HCT116 (cell line): ENCODE measurements at regions not wholly inside any gene's neighbourhood (a gene's known extent, or its start where the extent isn't known, plus 50 kb on each side); places are given as distances from the start of the nearest gene placed in this dataset.

ENCODE experiments used
- ATAC-seq: fragments of 200-7000 bp; cut with Tn5 transposase; 2 replicates; pipeline ENCODE4 v1.9.1; 2020; ENCODE audit warnings: mild to moderate bottlenecking, moderate library complexity
- BruUV-seq: library from RNA; stranded (reverse); fragments of 400-500 nt; replicated peaks from 2 replicates; lab custom pipeline; 2021; lab: Mats Ljungman, UMichigan
- CTCF ChIA-PET: fragments of 300-600 bp; sonication (Branson Sonifier 250); formaldehyde crosslinking; loops from one replicate; lab custom pipeline; 2021; ENCODE audit warnings: antibody characterized with exemption; lab: Charles Lee
- POLR2A ChIA-PET: fragments of 300-600, 350-600 bp; sonication (Branson Sonifier 250); formaldehyde crosslinking; loops from one replicate; lab custom pipeline; 2021; ENCODE audit warnings: antibody characterized with exemption; lab: Charles Lee
- RAD21 ChIA-PET, 2 experiments: fragments of 300-600 bp; sonication (Branson Sonifier 250); formaldehyde crosslinking; loops; one replicate each; lab custom pipeline; 2023; ENCODE audit warnings: low total read pairs in 2 of 2; ENCODE audit not compliant: uncharacterized antibody in 2 of 2, unreplicated experiment in 2 of 2, low non-redundant PET in 1 of 2; lab: Charles Lee
- DNase-seq: peaks from one replicate; pipeline ENCODE4 v3.0.0-alpha.2; 2010; ENCODE audit warnings: low read depth, low spot score
- H2AFZ ChIP-seq: fragments of 200-600 bp; shearing (Covaris generic), sonication (generic); 2 replicates; pipeline ENCODE4 v1.6.1; 2017; ENCODE audit warnings: low read depth, mixed run types, mixed read lengths, antibody characterized with exemption, low read length; ENCODE audit not compliant: poor library complexity, severe bottlenecking
- H3K27ac ChIP-seq: 2 replicates; pipeline ENCODE4 v1.5.1; 2012; ENCODE audit warnings: low read depth, low read length
- H3K27me3 ChIP-seq: fragments of 200-600 bp; sonication (generic); 2 replicates; pipeline ENCODE4 v1.6.1; 2016; ENCODE audit warnings: mixed run types, low read length, mixed read lengths; ENCODE audit not compliant: insufficient read depth
- H3K36me3 ChIP-seq, 2 experiments: fragments of 200-500 bp in 1 of 2; fragments of 200-600 bp in 1 of 2; sonication (Bioruptor generic) in 1 of 2; sonication (generic) in 1 of 2; 2 replicates each; pipeline versions ENCODE4 v1.5.1 to v1.6.1; 2014 to 2016; ENCODE audit warnings: low read length in 2 of 2, inconsistent platforms in 1 of 2, mixed read lengths in 1 of 2, mixed run types in 1 of 2; ENCODE audit not compliant: insufficient read depth in 2 of 2, control insufficient read depth in 1 of 2
- H3K4me1 ChIP-seq, 2 experiments: fragments of 200-600 bp in 1 of 2; sonication (generic) in 1 of 2; 2 replicates each; pipeline versions ENCODE4 v1.5.1 to v1.6.1; 2012 to 2017; ENCODE audit warnings: low read length in 2 of 2, inconsistent platforms in 1 of 2, mild to moderate bottlenecking in 1 of 2, mixed read lengths in 1 of 2, mixed run types in 1 of 2, moderate library complexity in 1 of 2; ENCODE audit not compliant: insufficient read depth in 2 of 2, control insufficient read depth in 1 of 2
- H3K4me2 ChIP-seq: fragments of 200-600 bp; sonication (generic); 2 replicates; pipeline ENCODE4 v1.6.1; 2017; ENCODE audit warnings: mixed run types, low read length, mixed read lengths
- H3K4me3 ChIP-seq, 2 experiments: fragments of 200-600 bp in 1 of 2; sonication (generic) in 1 of 2; replicated peaks in 1 of 2; 2 replicates each; pipeline ENCODE4 v1.5.1; 2011 to 2016; ENCODE audit warnings: low read length in 2 of 2, control low read depth in 1 of 2, low read depth in 1 of 2, mild to moderate bottlenecking in 1 of 2, mixed read lengths in 1 of 2, mixed run types in 1 of 2
- H3K79me2 ChIP-seq: fragments of 200-600 bp; sonication (generic); 2 replicates; pipeline ENCODE4 v1.6.1; 2017; ENCODE audit warnings: mild to moderate bottlenecking, mixed run types, low read length, moderate library complexity, mixed read lengths; ENCODE audit not compliant: insufficient read depth
- H3K9ac ChIP-seq: fragments of 200-600 bp; sonication (generic); 2 replicates; pipeline ENCODE4 v1.6.1; 2016; ENCODE audit warnings: low read length, mixed read lengths
- H3K9me2 ChIP-seq: fragments of 200-600 bp; sonication (generic), shearing (Covaris generic); 2 replicates; pipeline ENCODE4 v1.6.1; 2017; ENCODE audit warnings: mixed run types, mild to moderate bottlenecking, moderate library complexity; ENCODE audit not compliant: insufficient read depth
- H3K9me3 ChIP-seq, 2 experiments: fragments of 200-500 bp in 1 of 2; fragments of 200-600 bp in 1 of 2; sonication (Bioruptor generic) in 1 of 2; sonication (generic) in 1 of 2; 2 replicates each; pipeline ENCODE4 v1.6.1; 2014 to 2017; ENCODE audit warnings: low read length in 2 of 2, mixed read lengths in 2 of 2, inconsistent platforms in 1 of 2, low read depth in 1 of 2, mild to moderate bottlenecking in 1 of 2, mixed run types in 1 of 2, moderate library complexity in 1 of 2; ENCODE audit not compliant: control insufficient read depth in 1 of 2, insufficient read depth in 1 of 2
- H4K20me1 ChIP-seq: fragments of 200-600 bp; sonication (generic), shearing (Covaris generic); 2 replicates; pipeline ENCODE4 v1.6.1; 2017; ENCODE audit warnings: mixed run types, mild to moderate bottlenecking, moderate library complexity; ENCODE audit not compliant: insufficient read depth
- CBX3 ChIP-seq: IDR thresholded peaks from 2 replicates; pipeline ENCODE4 v1.6.1; 2012; ENCODE audit warnings: low read depth
- CEBPB ChIP-seq: IDR thresholded peaks from 2 replicates; pipeline ENCODE4 v1.6.1; 2012; ENCODE audit warnings: low read depth
- EZH2 ChIP-seq: fragments of 200-600 bp; sonication (generic); IDR thresholded peaks from 2 replicates; pipeline ENCODE4 v1.6.1; 2017; ENCODE audit warnings: antibody characterized with exemption, mixed run types
- SIN3A ChIP-seq: IDR thresholded peaks from 2 replicates; pipeline ENCODE4 v1.6.1; 2012; ENCODE audit warnings: low read depth
- SP1 ChIP-seq: IDR thresholded peaks from 2 replicates; pipeline ENCODE4 v1.6.1; 2012; ENCODE audit warnings: low read depth
- SRF ChIP-seq: IDR thresholded peaks from 2 replicates; pipeline ENCODE4 v1.6.1; 2012; ENCODE audit warnings: low read depth
- TCF7L2 ChIP-seq: IDR thresholded peaks from 2 replicates; pipeline ENCODE4 v1.7.0; 2011; ENCODE audit warnings: borderline replicate concordance, inconsistent platforms; ENCODE audit not compliant: insufficient read depth, insufficient read length; ENCODE audit errors: extremely low read depth
- ZFX ChIP-seq: fragments of 450-650 bp; IDR thresholded peaks from 2 replicates; pipeline ENCODE4 v1.6.1; 2017
- intact Hi-C: fragments of 100-400 bp; cut with micrococcal nuclease; formaldehyde crosslinking; loops from 2 replicates; pipeline ENCODE4 v1.10.0; 2022
- TF ChIP-seq, protein P1 (sequence below): IDR thresholded peaks from 2 replicates; pipeline ENCODE4 v1.6.1; 2012
- TF ChIP-seq, protein P2 (sequence below): IDR thresholded peaks from 2 replicates; pipeline ENCODE4 v1.6.1; 2012; ENCODE audit warnings: low read depth

DNA sequence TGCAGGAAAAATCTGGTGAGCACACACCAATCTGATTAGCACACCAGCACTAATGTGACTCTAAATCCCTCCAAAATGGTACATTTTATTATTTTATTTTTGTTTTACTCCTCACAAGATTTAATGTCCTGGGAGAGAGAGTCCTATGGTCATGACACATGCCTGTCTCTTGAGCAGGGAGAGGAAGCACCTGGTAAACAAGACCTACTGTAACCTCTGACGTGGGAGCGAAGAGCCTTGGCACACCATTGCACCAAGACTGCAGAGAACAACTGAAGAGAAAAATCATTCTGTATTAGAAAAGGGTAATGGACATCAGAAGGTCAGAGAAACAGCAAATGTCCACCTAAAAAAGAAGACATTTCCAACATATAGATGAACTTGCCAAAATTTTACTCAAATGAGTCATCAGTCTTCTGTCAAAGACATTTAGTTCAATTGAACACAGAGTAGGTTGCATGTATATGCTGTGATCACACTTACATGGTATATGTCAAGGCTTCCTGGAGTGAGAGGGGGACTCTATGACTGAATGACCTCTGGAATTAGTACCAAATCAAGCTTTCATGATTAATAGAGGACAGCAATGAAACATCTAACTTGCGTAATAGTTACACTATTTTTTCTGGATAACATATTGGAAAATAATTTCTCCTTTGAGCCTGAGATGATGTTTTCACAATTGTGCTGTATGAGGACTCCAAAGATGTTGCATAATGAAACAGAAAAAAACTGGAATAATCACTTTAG is 186.9 kb upstream of the FLRT2 start:
- no peaks in the 10 kb centered on the region for H3K36me3 ChIP-seq
- no peak overlapping the region for H2AFZ ChIP-seq
- no peaks in the 10 kb centered on the region for H3K79me2 ChIP-seq
- no peak overlapping the region for H3K9ac ChIP-seq
- CTCF ChIA-PET, result no interaction called here
- peaks cover 8 to 17% of the 10 kb centered on the region in 2 experiments; a peak in 2 of 4 replicates for H3K9me3 ChIP-seq
- H3K4me3 ChIP-seq, result no peak overlapping the region
- no peaks in the 10 kb centered on the region for H3K27me3 ChIP-seq
- no peak overlapping the region for H3K4me2 ChIP-seq
- H3K4me1 ChIP-seq, result no peaks in the 10 kb centered on the region
- H4K20me1 ChIP-seq, result no peaks in the 10 kb centered on the region
- H3K9me2 ChIP-seq, result no peaks in the 10 kb centered on the region
- ATAC-seq, result no peak
- intact Hi-C loops, result no loop called here
- RAD21 ChIA-PET, result no interaction called here
- POLR2A ChIA-PET, result no interaction called here
- H3K27ac ChIP-seq, result no peak overlapping the region
- no peak for DNase-seq
- BruUV-seq, result no TSS peak
- TF ChIP-seq SIN3A, result no peak
- no peak for TF ChIP-seq ZFX
- TF ChIP-seq, protein P1, sequence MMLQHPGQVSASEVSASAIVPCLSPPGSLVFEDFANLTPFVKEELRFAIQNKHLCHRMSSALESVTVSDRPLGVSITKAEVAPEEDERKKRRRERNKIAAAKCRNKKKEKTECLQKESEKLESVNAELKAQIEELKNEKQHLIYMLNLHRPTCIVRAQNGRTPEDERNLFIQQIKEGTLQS, result no peak
- TF ChIP-seq CEBPB, result no peak
- no peak for TF ChIP-seq EZH2
- no peak for TF ChIP-seq CBX3
- no peak for TF ChIP-seq SP1

DNA sequence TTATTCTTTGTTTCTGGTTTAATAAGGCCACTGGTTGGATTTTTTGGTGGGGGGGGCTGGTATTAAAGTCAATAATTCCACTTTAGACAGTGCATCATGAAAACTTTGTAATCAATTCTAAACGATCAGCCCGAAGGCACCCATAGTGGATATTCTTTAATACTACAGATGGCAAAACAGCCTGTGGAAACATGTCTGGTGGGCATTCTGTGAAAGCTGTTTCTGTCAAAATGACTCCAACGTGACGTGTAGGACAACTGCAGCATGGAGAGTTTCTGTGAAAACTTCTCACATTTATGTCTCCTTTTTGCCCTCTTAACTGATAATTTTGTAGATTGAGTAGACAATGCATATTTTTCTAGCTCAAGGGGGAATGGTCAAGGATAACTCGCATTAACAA is 185.8 kb upstream of the FLRT2 start:
- Histone ChIP-seq H2AFZ (no peak overlapping the region), H3K4me2 (no peak overlapping the region), H3K4me1 (no peaks in the 10 kb centered on the region), H3K4me3 (no peak overlapping the region), H3K79me2 (no peaks in the 10 kb centered on the region), H3K36me3 (no peaks in the 10 kb centered on the region), H3K9ac (no peak overlapping the region), H4K20me1 (no peaks in the 10 kb centered on the region), H3K27ac (no peak overlapping the region), H3K9me3 (peaks cover 8 to 12% of the 10 kb centered on the region in 2 experiments; a peak in 2 of 4 replicates), H3K9me2 (no peaks in the 10 kb centered on the region), H3K27me3 (no peaks in the 10 kb centered on the region)
- ChIA-PET RAD21 (no interaction called here), CTCF (no interaction called here), POLR2A (no interaction called here)
- BruUV-seq, result no TSS peak
- TF ChIP-seq TCF7L2 (no peak), CBX3 (no peak), SRF (no peak)
- TF ChIP-seq, protein P2, sequence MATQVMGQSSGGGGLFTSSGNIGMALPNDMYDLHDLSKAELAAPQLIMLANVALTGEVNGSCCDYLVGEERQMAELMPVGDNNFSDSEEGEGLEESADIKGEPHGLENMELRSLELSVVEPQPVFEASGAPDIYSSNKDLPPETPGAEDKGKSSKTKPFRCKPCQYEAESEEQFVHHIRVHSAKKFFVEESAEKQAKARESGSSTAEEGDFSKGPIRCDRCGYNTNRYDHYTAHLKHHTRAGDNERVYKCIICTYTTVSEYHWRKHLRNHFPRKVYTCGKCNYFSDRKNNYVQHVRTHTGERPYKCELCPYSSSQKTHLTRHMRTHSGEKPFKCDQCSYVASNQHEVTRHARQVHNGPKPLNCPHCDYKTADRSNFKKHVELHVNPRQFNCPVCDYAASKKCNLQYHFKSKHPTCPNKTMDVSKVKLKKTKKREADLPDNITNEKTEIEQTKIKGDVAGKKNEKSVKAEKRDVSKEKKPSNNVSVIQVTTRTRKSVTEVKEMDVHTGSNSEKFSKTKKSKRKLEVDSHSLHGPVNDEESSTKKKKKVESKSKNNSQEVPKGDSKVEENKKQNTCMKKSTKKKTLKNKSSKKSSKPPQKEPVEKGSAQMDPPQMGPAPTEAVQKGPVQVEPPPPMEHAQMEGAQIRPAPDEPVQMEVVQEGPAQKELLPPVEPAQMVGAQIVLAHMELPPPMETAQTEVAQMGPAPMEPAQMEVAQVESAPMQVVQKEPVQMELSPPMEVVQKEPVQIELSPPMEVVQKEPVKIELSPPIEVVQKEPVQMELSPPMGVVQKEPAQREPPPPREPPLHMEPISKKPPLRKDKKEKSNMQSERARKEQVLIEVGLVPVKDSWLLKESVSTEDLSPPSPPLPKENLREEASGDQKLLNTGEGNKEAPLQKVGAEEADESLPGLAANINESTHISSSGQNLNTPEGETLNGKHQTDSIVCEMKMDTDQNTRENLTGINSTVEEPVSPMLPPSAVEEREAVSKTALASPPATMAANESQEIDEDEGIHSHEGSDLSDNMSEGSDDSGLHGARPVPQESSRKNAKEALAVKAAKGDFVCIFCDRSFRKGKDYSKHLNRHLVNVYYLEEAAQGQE, result no peak
- DNase-seq (no peak), ATAC-seq (no peak)
- intact Hi-C loops, result no loop called here
